Muscle layer of colon (tissue), 2 donors: ENCODE measurements at regions not wholly inside any gene's neighbourhood (a gene's known extent, or its start where the extent isn't known, plus 50 kb on each side); places are given as distances from the start of the nearest gene placed in this dataset.

ENCODE experiments used
- H3K27ac ChIP-seq: one replicate; pipeline ENCODE4 v1.7.0; 2013; ENCODE audit warnings: low read depth, mild to moderate bottlenecking, low read length, moderate library complexity
- H3K27me3 ChIP-seq, 2 donors: one replicate each; pipeline ENCODE4 v1.7.0; 2013; ENCODE audit warnings: low read length in 2 of 2, mild to moderate bottlenecking in 2 of 2; ENCODE audit not compliant: insufficient read depth in 2 of 2, control insufficient read depth in 1 of 2
- H3K36me3 ChIP-seq: one replicate; pipeline ENCODE4 v1.7.0; 2013; ENCODE audit warnings: mild to moderate bottlenecking, low read length; ENCODE audit not compliant: insufficient read depth
- H3K4me1 ChIP-seq: one replicate; pipeline ENCODE4 v1.7.0; 2013; ENCODE audit warnings: mild to moderate bottlenecking, low read length; ENCODE audit not compliant: insufficient read depth
- H3K4me3 ChIP-seq, 2 donors: one replicate each; pipeline ENCODE4 v1.7.0; 2013; ENCODE audit warnings: low read length in 2 of 2, low read depth in 1 of 2, mild to moderate bottlenecking in 1 of 2, moderate library complexity in 1 of 2
- H3K9ac ChIP-seq: one replicate; pipeline ENCODE4 v1.7.0; 2013; ENCODE audit warnings: low read length
- H3K9me3 ChIP-seq: one replicate; pipeline ENCODE4 v1.7.0; 2013; ENCODE audit warnings: mild to moderate bottlenecking, low read length
- donor health status: abdominal sarcoma.
- donor health status: Adenocarcinoma of cecum.

DNA sequence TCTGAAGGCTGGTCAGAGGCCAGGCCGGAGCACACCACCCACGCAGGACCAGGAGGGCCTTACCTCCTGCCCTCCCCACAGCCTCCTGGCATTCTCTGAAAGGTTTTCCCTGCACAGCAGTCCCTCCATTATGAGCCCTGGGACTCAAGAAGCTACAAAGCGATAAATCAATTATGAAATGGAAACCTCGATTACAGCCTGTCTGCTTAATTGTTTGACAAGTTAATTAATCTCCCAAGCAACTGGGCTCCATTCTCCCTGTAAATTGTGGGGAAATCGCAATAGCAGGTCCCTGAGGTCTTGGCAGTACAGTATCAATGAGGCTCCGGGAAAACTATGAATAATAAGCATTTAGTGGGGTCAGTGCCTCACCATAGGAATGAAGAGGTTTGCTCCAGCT, 683.5 kb downstream of the NTRK3 start:
- Histone ChIP-seq H3K9ac (no peak overlapping the region), H3K36me3 (no peaks in the 10 kb centered on the region), H3K4me3 (no peak overlapping the region), H3K27me3 (no peaks in the 10 kb centered on the region), H3K9me3 (no peaks in the 10 kb centered on the region), H3K4me1 (no peaks in the 10 kb centered on the region), H3K27ac (no peak overlapping the region)

- Histone ChIP-seq H3K4me1 (no peaks in the 10 kb centered on the region), H3K27ac (no peak overlapping the region), H3K9ac (no peak overlapping the region), H3K36me3 (no peaks in the 10 kb centered on the region), H3K4me3 (no peak overlapping the region), H3K27me3 (no peaks in the 10 kb centered on the region), H3K9me3 (no peaks in the 10 kb centered on the region)
Observed at GRCh38 chr15:87572381-87572910, 684.1 kb downstream of the NTRK3 start.

DNA sequence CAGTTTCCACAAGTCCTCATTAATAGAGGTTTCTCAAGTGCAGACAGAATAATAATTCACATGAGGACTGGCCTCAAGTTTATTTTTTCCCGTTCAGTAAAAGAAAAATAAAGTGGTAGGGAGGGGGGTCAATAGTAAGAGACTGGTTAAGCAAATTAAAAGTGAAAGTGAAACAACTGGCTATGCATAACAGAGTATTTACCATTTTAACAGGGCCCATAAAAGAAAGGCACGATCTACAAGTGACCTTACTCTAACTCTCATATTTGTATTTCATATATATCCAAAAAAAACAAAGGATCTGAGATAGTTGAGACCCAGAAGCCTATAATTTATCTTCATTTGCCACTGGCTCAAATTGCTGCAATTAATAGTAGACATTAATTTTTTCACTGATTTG, 686.3 kb downstream of the NTRK3 start:
- H3K4me3 ChIP-seq: peak overlapping the region in 1 of 2 donors; percentile 11
- H3K36me3 ChIP-seq: no peaks in the 10 kb centered on the region
- no peaks in the 10 kb centered on the region for H3K4me1 ChIP-seq
- no peak overlapping the region for H3K27ac ChIP-seq
- no peak overlapping the region for H3K9ac ChIP-seq
- no peaks in the 10 kb centered on the region for H3K27me3 ChIP-seq
- H3K9me3 ChIP-seq: no peaks in the 10 kb centered on the region

- no peak overlapping the region for H3K4me3 ChIP-seq
- no peaks in the 10 kb centered on the region for H3K36me3 ChIP-seq
- H3K9me3 ChIP-seq: no peaks in the 10 kb centered on the region
- no peaks in the 10 kb centered on the region for H3K27me3 ChIP-seq
- H3K9ac ChIP-seq: no peak overlapping the region
- no peak overlapping the region for H3K27ac ChIP-seq
- no peaks in the 10 kb centered on the region for H3K4me1 ChIP-seq
Observed at GRCh38 chr15:87569581-87569980, 687.0 kb downstream of the NTRK3 start.

- Histone ChIP-seq H3K9ac (no peak overlapping the region), H3K27ac (no peak overlapping the region), H3K27me3 (no peaks in the 10 kb centered on the region), H3K4me3 (no peak overlapping the region), H3K4me1 (no peaks in the 10 kb centered on the region), H3K9me3 (no peaks in the 10 kb centered on the region), H3K36me3 (no peaks in the 10 kb centered on the region)
Observed at GRCh38 chr15:87567406-87568030, 689.0 kb downstream of the NTRK3 start.

DNA sequence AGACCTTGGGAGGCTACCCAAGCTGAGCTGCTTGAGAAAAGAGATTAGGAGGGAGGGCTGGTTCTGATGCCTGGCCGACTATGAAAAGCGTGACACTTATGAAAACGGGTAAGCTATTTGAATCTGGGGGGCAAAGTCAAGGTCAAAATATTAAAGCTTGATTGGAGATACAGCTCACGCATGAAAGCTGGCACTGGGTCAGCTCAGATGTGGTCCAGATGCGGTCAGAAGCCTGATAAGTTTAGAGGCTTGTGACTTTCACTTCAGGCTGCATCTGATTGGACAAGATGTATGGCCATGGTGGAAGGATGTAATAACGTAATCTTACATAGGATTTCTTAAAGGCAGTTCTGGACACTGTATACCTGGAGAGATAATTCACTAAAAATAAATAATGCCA, 690.3 kb downstream of the NTRK3 start:
- no peaks in the 10 kb centered on the region for H3K27me3 ChIP-seq
- H3K9ac ChIP-seq: no peak overlapping the region
- no peaks in the 10 kb centered on the region for H3K9me3 ChIP-seq
- H3K4me1 ChIP-seq: no peaks in the 10 kb centered on the region
- H3K36me3 ChIP-seq: no peaks in the 10 kb centered on the region
- no peak overlapping the region for H3K4me3 ChIP-seq
- no peak overlapping the region for H3K27ac ChIP-seq

DNA sequence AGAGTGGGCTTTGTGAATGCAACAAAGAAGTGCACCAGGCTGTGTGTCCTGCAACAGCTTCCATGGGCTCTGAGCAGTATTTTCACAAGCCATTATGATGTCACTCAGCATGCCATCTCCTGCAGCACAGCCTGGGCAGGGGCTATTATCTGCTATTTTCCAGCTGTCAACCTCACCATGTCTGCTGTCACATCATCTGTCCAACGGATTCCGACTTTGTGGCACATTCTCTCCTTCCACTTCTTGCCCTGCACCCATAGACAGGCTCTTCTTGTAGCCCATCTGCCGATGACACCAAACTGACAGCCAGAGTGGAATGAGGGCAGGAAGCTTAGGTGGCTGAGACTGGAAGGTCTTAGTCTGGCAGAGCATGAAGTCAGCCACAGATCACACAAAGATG, 691.9 kb downstream of the NTRK3 start:
- no peaks in the 10 kb centered on the region for H3K27me3 ChIP-seq
- no peaks in the 10 kb centered on the region for H3K4me1 ChIP-seq
- H3K4me3 ChIP-seq: no peak overlapping the region
- H3K27ac ChIP-seq: no peak overlapping the region
- no peak overlapping the region for H3K9ac ChIP-seq
- H3K36me3 ChIP-seq: no peaks in the 10 kb centered on the region
- no peaks in the 10 kb centered on the region for H3K9me3 ChIP-seq

GRCh38 chr15:87563869-87564268, 692.7 kb downstream of the NTRK3 start:
- no peaks in the 10 kb centered on the region for H3K27me3 ChIP-seq
- H3K27ac ChIP-seq: no peak overlapping the region
- no peak overlapping the region for H3K9ac ChIP-seq
- H3K36me3 ChIP-seq: no peaks in the 10 kb centered on the region
- H3K9me3 ChIP-seq: no peaks in the 10 kb centered on the region
- no peak overlapping the region for H3K4me3 ChIP-seq
- H3K4me1 ChIP-seq: no peaks in the 10 kb centered on the region

GRCh38 chr15:87562203-87562602, 694.3 kb downstream of the NTRK3 start:
- H3K27me3 ChIP-seq: no peaks in the 10 kb centered on the region
- H3K4me3 ChIP-seq: no peak overlapping the region
- no peak overlapping the region for H3K27ac ChIP-seq
- H3K9ac ChIP-seq: no peak overlapping the region
- no peaks in the 10 kb centered on the region for H3K36me3 ChIP-seq
- H3K4me1 ChIP-seq: no peaks in the 10 kb centered on the region
- no peaks in the 10 kb centered on the region for H3K9me3 ChIP-seq

- Histone ChIP-seq H3K27ac (no peak overlapping the region), H3K4me1 (no peaks in the 10 kb centered on the region), H3K36me3 (no peaks in the 10 kb centered on the region), H3K4me3 (no peak overlapping the region), H3K27me3 (no peaks in the 10 kb centered on the region), H3K9me3 (no peaks in the 10 kb centered on the region), H3K9ac (no peak overlapping the region)
Observed at GRCh38 chr15:87561641-87562040, 694.9 kb downstream of the NTRK3 start.

DNA sequence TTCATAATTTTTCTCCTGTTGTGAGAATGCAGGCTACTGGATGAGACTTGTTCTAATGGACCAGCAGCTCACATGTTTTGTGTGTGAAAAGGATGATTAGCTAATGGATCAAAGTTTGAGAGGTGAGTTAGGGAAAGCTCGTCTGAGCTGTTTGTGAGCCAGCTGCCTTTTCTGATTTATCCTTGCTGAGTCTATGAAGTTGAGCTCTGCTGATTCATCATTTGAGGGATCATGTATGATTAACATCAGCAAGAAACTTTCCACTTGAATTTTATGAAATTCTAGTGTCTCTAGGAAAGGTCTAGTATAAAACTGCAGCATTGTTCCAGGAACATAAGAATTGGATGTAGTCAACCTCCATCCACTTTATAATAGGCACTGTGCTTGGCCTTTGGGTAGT, 698.7 kb downstream of the NTRK3 start:
- Histone ChIP-seq H3K4me3 (no peak overlapping the region), H3K36me3 (no peaks in the 10 kb centered on the region), H3K27ac (no peak overlapping the region), H3K9me3 (peaks cover 3% of the 10 kb centered on the region), H3K9ac (no peak overlapping the region), H3K27me3 (no peaks in the 10 kb centered on the region), H3K4me1 (no peaks in the 10 kb centered on the region)

DNA sequence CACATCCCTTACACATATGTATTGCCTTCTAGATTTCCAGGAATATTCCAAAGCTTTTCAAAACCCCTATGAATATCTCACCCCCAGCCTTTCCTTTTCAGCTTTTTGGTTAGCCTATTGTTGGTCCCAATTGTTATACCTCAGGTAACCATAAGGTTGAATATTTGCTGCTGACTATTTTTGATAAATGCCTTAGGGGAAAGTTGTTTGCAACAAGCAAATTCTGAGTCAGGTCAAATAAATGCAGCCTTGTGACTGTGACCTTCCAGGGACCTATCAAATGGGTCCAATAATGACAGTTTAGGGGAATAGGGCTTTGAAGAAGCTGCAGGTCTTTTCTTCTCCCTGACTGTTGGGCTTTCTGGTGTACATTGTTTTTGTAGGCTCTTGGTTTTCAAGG, 699.7 kb downstream of the NTRK3 start:
- Histone ChIP-seq H3K27me3 (no peaks in the 10 kb centered on the region), H3K4me3 (no peak overlapping the region), H3K27ac (no peak overlapping the region), H3K9me3 (peaks cover 3% of the 10 kb centered on the region), H3K9ac (no peak overlapping the region), H3K4me1 (no peaks in the 10 kb centered on the region), H3K36me3 (no peaks in the 10 kb centered on the region)
